ENCODE measurements at regions not wholly inside any gene's neighbourhood (a gene's known extent, or its start where the extent isn't known, plus 50 kb on each side); places are given as distances from the start of the nearest gene placed in this dataset.

- Histone ChIP-seq H4K20me1 (replicated peaks in 1 of 2; ENCODE audit: control insufficient read depth in 1 of 2, insufficient read depth in 2 of 2, low read length in 2 of 2) (no peaks in the 10 kb centered on the region), H2AFZ (ENCODE audit: low read length) (no peak overlapping the region), H3K9ac (replicated peaks in 1 of 4; ENCODE audit: extremely low read depth in 1 of 4, low read depth in 3 of 4, low read length in 3 of 4) (no peak overlapping the region), H3K4me2 (ENCODE audit: insufficient read depth in 1 of 2, low read depth in 2 of 2, low read length in 2 of 2) (no peak overlapping the region), H2BK12ac (ENCODE audit: low read depth, low read length) (no peak overlapping the region), H3K56ac (replicated peaks; ENCODE audit: insufficient read length, low read depth, low read length) (no peak overlapping the region), H3K9me3 (ENCODE audit: insufficient read depth in 2 of 2, low read depth in 1 of 2, low read length in 1 of 2) (no peaks in the 10 kb centered on the region), H3K27me3 (replicated peaks in 1 of 4; ENCODE audit: control insufficient read depth in 3 of 4, extremely low read depth in 1 of 4, insufficient read depth in 3 of 4, low read length in 3 of 4) (no peaks in the 10 kb centered on the region), H3K4me1 (replicated peaks in 1 of 4; ENCODE audit: control insufficient read depth in 3 of 4, insufficient read depth in 4 of 4, low read length in 3 of 4) (peaks cover 0 to 4% (median 0%) of the 10 kb centered on the region in 4 experiments; a peak in 2 of 7 replicates), H4K8ac (ENCODE audit: extremely low read depth, insufficient read depth, low read length) (no peak overlapping the region), H2BK15ac (ENCODE audit: low read length) (no peak overlapping the region), H2BK120ac (replicated peaks; ENCODE audit: low read depth, low read length) (no peak overlapping the region), H2AK5ac (ENCODE audit: low read depth, low read length) (no peak overlapping the region), H3K23ac (ENCODE audit: insufficient read length) (no peak overlapping the region), H3K14ac (ENCODE audit: insufficient read length) (no peak overlapping the region), H4K91ac (replicated peaks; ENCODE audit: insufficient read length, low read length) (no peak overlapping the region), H3K79me1 (ENCODE audit: low read depth, low read length) (no peaks in the 10 kb centered on the region), H3K36me3 (ENCODE audit: control insufficient read depth in 2 of 4, insufficient read depth in 4 of 4, low read length in 3 of 4) (no peaks in the 10 kb centered on the region), H3K4me3 (ENCODE audit: extremely low read depth in 1 of 4, insufficient read depth in 2 of 4, low read depth in 3 of 4, low read length in 4 of 4) (no peak overlapping the region), H3K23me2 (ENCODE audit: low read depth, low read length) (peaks cover 2% of the 10 kb centered on the region; the same call in 1 of the 2 replicates), H2BK20ac (ENCODE audit: low read length) (no peak overlapping the region), H3K4ac (replicated peaks; ENCODE audit: insufficient read length, low read depth, low read length) (no peak overlapping the region), H4K5ac (ENCODE audit: insufficient read length, low read depth, low read length) (no peak overlapping the region), H3K79me2 (ENCODE audit: control insufficient read depth in 1 of 2, insufficient read depth in 2 of 2, low read length in 2 of 2) (no peaks in the 10 kb centered on the region), H3K27ac (ENCODE audit: low read depth, low read length) (no peak overlapping the region), H2BK5ac (ENCODE audit: low read depth, low read length) (no peak overlapping the region), H3K18ac (ENCODE audit: extremely low read depth, low read length) (no peak overlapping the region)
- FAIRE-seq (no peak), DNase-seq (ENCODE audit: low read depth in 1 of 2, low spot score in 2 of 2) (no peak)
- ChIA-PET CTCF (ENCODE audit: partially characterized antibody) (interaction anchor here (1.1 to 11.8 kb wide), 4 partner anchors 12 to 89 kb away, joined by 3 to 125 read pairs (median 6); no protein-coding TSS in a partner anchor), POLR2A (ENCODE audit: partially characterized antibody) (no interaction called here)
- WGBS, 2 experiments (ENCODE audit: extremely low coverage in 1 of 2, insufficient coverage in 1 of 2, insufficient read length in 1 of 2, insufficient replicate concordance in 2 of 2, low coverage in 1 of 2, low lambda C conversion rate in 2 of 2, missing lambda C conversion rate in 1 of 2) = 79% methylated on average over 3 of the region's 3 CpGs; no CpG with 5 or more reads in 1 of the 2 experiments
- TF ChIP-seq CTBP2 (IDR thresholded peaks at IDR 0.05; ENCODE audit: borderline replicate concordance, insufficient read depth, insufficient read length, low read length) (no peak), GTF2F1 (IDR thresholded peaks at IDR 0.05; ENCODE audit: borderline replicate concordance, low read depth, low read length) (no peak), RXRA (IDR thresholded peaks at IDR 0.05; ENCODE audit: insufficient read depth, low read depth, low read length) (no peak), POU5F1 (IDR thresholded peaks at IDR 0.05; ENCODE audit: low read depth, low read length) (no peak), CBX8 (IDR thresholded peaks at IDR 0.05; ENCODE audit: borderline replicate concordance, low read depth, low read length) (no peak)
- TF ChIP-seq, protein P1, sequence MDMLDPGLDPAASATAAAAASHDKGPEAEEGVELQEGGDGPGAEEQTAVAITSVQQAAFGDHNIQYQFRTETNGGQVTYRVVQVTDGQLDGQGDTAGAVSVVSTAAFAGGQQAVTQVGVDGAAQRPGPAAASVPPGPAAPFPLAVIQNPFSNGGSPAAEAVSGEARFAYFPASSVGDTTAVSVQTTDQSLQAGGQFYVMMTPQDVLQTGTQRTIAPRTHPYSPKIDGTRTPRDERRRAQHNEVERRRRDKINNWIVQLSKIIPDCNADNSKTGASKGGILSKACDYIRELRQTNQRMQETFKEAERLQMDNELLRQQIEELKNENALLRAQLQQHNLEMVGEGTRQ (IDR thresholded peaks at IDR 0.05; ENCODE audit: low read length) = no peak
Observed at GRCh38 chr1:36562181-36562685, 79.5 kb upstream of the CSF3R start.

Measured in H1 (cell line).